Stimulated activated naive B cell treated with anti-CD40 and anti-IgM and Interleukin-4, amounts not matched to agents 10 μg/mL and 1 μg/mL and 100 μg/mL, for 72 hours (primary cell): ENCODE measurements at regions not wholly inside any gene's neighbourhood (a gene's known extent, or its start where the extent isn't known, plus 50 kb on each side); places are given as distances from the start of the nearest gene placed in this dataset.

Experiments
- ATAC-seq, 2 donors: fragments of 150-1000 bp; cut with Tn5 transposase; replicated peaks; 2 replicates each; pipeline ENCODE4 v1.10.0; 2021; ENCODE audit warnings: moderate library complexity in 1 of 2
- DNase-seq: peaks from one replicate; pipeline ENCODE4 v3.0.0; 2021
- H3K27ac Mint-ChIP-seq: one replicate; pipeline ENCODE4 v1.8.0; 2022; ENCODE audit warnings: mild to moderate bottlenecking, mixed read lengths
- H3K27me3 Mint-ChIP-seq, 2 donors: one replicate each; pipeline ENCODE4 v1.8.0; 2022; ENCODE audit warnings: mixed read lengths in 2 of 2
- H3K36me3 Mint-ChIP-seq, 2 donors: one replicate each; pipeline ENCODE4 v1.8.0; 2022; ENCODE audit warnings: mixed read lengths in 2 of 2, mild to moderate bottlenecking in 1 of 2
- H3K4me1 Mint-ChIP-seq, 2 donors: one replicate each; pipeline ENCODE4 v1.8.0; 2022; ENCODE audit warnings: mixed read lengths in 2 of 2, mild to moderate bottlenecking in 1 of 2
- H3K4me3 Mint-ChIP-seq, 2 donors: one replicate each; pipeline ENCODE4 v1.8.0; 2022; ENCODE audit warnings: mild to moderate bottlenecking in 2 of 2, mixed read lengths in 2 of 2, moderate library complexity in 1 of 2
- H3K9me3 Mint-ChIP-seq, 2 donors: one replicate each; pipeline ENCODE4 v1.8.0; 2022; ENCODE audit warnings: mixed read lengths in 2 of 2, mild to moderate bottlenecking in 1 of 2

DNA sequence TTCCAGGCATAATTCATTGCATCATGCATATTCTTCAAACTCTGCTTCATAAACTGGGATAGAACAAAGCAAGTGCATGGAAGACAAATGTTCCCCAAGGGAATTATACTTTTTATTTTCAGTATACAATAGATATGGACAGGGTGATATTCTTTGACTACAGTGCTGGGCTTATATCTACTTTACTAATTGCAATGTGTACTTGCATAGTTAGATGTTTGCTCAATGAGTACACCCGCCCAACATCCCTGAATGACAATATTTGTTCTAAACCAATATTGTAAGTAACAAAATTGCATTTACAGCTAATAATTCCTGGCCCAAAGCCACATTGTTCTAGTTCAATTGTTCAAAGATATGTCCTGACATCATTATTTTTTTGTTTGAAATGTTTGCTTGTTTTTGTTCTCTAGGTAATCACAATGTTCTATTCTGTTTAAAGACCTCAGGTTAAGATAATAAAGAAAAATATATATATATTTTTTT lies 171.4 kb downstream of the PTN start:
- H3K36me3 Mint-ChIP-seq: no peaks in the 10 kb centered on the region
- ATAC-seq (no peak), DNase-seq (no peak)
- no peaks in the 10 kb centered on the region for H3K4me1 Mint-ChIP-seq
- H3K9me3 Mint-ChIP-seq: peaks cover 0 to 4% of the 10 kb centered on the region in 2 donors
- H3K4me3 Mint-ChIP-seq: no peak overlapping the region
- no peaks in the 10 kb centered on the region for H3K27me3 Mint-ChIP-seq
- no peak overlapping the region for H3K27ac Mint-ChIP-seq

DNA sequence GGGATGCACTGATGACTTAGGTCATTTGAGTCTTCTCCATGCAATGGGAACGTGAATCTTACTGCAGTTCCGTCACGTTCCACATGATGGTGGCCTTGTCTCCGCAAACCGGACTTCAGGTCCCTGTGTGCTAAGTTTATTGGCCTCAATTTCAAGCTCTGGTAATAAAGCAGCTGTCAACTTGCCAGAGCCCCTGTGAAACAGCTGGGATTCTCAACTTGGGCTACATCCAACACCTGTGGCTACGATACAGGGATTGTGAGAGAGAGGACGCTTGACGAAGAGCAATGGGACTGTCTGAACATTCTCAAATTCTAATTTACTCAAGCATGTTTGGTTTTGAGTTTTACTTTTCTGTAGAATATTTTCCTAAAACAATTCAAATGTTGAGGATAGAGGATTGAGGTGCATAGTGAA lies 174.2 kb downstream of the PTN start:
- Mint-ChIP-seq H3K27ac (no peak overlapping the region), H3K27me3 (no peaks in the 10 kb centered on the region), H3K4me1 (no peaks in the 10 kb centered on the region), H3K36me3 (no peaks in the 10 kb centered on the region), H3K4me3 (no peak overlapping the region), H3K9me3 (peaks cover 0 to 2% of the 10 kb centered on the region in 2 donors)
- no peak for ATAC-seq
- no peak for DNase-seq

DNA sequence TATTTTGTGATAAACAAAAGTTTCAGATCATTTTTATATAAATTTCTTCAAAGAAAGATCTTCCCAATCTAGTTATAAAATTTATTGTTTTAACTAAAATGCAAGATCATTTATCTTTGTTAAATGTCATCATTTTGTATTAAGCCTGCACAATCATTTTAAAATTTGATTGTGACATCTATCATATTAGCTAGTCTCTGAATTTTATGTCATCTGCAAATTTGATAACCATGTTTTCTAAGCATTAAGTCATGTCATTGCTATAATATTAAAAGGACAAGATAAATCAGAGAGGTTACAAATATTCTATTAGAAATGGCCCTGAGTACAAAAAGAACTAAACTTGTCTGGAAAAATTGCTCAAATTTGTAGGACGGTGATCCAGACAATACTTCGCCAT lies 175.9 kb downstream of the PTN start:
- Mint-ChIP-seq H3K4me1 (no peaks in the 10 kb centered on the region), H3K27ac (no peak overlapping the region), H3K27me3 (no peaks in the 10 kb centered on the region), H3K36me3 (no peaks in the 10 kb centered on the region), H3K4me3 (no peak overlapping the region), H3K9me3 (peaks cover 0 to 2% of the 10 kb centered on the region in 2 donors)
- no peak for DNase-seq
- ATAC-seq: no peak

DNA sequence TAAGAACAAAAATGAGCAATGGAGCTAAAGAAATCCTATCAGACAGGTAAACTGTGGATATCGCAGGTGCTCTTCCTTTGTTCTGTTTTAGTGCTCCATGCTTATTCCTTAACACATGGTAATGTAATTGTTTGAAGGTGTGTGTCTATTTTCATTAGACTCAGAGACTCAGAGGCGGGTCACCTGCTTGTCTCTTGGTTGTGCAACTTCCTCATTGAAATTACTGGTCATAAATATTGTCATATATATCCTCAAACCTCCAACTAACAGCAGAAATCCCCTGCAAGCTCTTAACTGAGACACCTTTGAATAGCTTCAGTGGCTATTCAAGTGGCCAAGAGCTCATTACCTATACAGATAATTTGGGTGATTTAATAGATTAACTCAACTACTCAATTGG lies 177.2 kb downstream of the PTN start:
- ATAC-seq (no peak), DNase-seq (no peak)
- Mint-ChIP-seq H3K9me3 (peaks cover 0 to 4% of the 10 kb centered on the region in 2 donors), H3K27ac (no peak overlapping the region), H3K4me3 (no peak overlapping the region), H3K4me1 (no peaks in the 10 kb centered on the region), H3K27me3 (no peaks in the 10 kb centered on the region), H3K36me3 (no peaks in the 10 kb centered on the region)

DNA sequence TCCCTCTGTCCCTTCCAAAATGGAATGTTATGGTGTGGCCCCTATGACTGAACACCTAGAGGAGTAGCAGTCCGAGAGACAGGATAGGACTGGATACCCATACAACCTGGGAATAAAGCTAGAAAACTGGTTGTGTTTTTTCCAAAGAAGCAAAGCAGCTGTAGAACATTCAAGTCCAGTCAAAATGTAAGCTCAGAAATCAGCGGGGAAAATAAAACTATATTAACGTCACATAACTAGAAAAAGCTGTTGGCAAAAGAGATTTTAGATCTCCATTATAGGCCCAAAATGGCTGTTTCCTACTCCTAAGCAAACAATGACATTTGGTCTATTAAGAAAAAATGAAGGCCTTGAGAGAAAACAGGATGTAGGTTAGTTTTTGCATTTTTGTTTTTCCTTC lies 177.7 kb downstream of the PTN start:
- Mint-ChIP-seq H3K4me1 (no peaks in the 10 kb centered on the region), H3K27ac (no peak overlapping the region), H3K4me3 (no peak overlapping the region), H3K27me3 (no peaks in the 10 kb centered on the region), H3K9me3 (peaks cover 4 to 5% of the 10 kb centered on the region in 2 donors), H3K36me3 (no peaks in the 10 kb centered on the region)
- no peak for DNase-seq
- ATAC-seq: no peak

DNA sequence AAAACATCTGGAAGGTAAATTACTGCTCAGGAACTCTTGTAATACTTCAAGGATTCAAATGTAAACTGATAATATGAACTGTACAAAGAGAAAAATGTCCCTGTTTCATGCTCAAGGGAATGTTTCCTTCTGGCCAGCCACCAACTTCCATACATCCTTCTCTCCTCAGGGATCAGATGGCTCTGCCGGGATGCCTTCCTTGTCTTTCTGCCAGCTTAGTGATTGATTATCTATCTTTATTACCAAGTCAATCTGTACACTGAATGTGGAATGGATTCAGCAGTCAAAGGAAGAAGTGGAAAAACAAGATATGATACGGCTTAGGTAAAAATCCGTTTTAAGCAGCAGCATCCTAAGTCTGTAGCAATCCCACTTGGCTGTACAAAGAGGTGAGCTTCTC lies 178.3 kb downstream of the PTN start:
- H3K36me3 Mint-ChIP-seq: no peaks in the 10 kb centered on the region
- no peak for ATAC-seq
- no peaks in the 10 kb centered on the region for H3K4me1 Mint-ChIP-seq
- no peak for DNase-seq
- H3K27me3 Mint-ChIP-seq: no peaks in the 10 kb centered on the region
- no peak overlapping the region for H3K4me3 Mint-ChIP-seq
- no peak overlapping the region for H3K27ac Mint-ChIP-seq
- H3K9me3 Mint-ChIP-seq: peaks cover 4 to 6% of the 10 kb centered on the region in 2 donors

DNA sequence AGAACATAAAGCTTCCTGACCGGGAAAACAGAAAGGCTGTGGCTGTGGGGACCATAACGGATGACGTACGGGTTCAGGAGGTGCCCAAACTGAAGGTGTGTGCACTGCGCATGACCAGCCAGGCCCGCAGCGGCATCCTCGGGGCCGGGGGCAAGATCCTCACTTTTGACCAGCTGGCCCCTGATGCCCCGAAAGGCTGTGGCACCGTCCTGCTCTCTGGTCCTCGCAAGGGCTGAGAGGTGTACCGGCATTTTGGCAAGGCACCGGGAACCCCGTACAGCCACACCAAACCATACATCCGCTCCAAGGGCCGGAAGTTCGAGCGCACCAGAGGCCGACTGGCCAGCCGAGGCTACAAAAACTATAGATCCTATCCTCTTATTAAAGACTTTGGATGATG lies 179.3 kb downstream of the PTN start:
- DNase-seq: no peak

DNA sequence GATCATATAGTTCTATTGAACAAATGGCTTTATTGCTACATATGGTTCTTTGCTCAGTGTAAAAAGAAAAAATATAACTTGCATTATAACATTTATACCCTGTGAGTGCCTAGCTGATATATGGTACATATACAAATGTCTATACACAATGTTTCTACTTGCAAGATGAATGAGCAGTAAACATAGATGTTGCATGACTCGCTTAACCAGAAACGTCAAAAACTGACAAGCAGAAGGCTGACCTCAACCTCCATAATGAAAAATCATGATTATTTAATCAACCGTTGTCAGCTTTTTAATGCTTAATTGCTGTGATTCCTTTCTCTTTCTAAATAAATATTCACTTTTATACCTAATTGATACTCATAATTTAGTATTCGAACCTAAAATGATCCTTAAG lies 183.3 kb downstream of the PTN start:
- H3K27ac Mint-ChIP-seq: no peak overlapping the region
- H3K4me1 Mint-ChIP-seq: no peaks in the 10 kb centered on the region
- H3K9me3 Mint-ChIP-seq: peaks cover 10 to 11% of the 10 kb centered on the region in 2 donors
- no peaks in the 10 kb centered on the region for H3K36me3 Mint-ChIP-seq
- H3K4me3 Mint-ChIP-seq: no peak overlapping the region
- H3K27me3 Mint-ChIP-seq: no peaks in the 10 kb centered on the region
- ATAC-seq: no peak
- no peak for DNase-seq

More for the DNA sequence above, 179.3 kb downstream of the PTN start:
- peaks cover 4 to 6% of the 10 kb centered on the region in 2 donors for H3K9me3 Mint-ChIP-seq
- H3K27ac Mint-ChIP-seq: no peak overlapping the region
- no peaks in the 10 kb centered on the region for H3K27me3 Mint-ChIP-seq
- H3K4me1 Mint-ChIP-seq: no peaks in the 10 kb centered on the region
- H3K36me3 Mint-ChIP-seq: no peaks in the 10 kb centered on the region
- no peak for ATAC-seq
- H3K4me3 Mint-ChIP-seq: no peak overlapping the region

DNA sequence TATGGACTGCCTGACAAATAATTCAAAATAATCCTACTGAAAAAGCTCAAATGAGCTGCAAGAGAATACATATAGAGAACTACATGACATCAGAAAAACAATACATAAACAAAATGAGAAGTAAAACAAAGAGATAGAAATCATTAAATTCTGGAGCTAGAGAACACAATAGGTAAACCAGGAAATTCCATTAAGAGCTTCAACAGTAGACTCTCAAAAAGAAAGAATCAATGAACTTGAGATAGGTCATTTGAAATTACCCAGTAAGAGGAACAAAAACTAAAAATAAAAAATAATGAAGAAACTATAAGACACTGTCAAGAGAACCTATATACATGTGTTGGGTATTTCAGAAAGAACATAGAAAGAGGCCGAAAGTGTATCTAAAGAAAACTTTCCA lies 186.3 kb downstream of the PTN start:
- Mint-ChIP-seq H3K4me3 (no peak overlapping the region), H3K27me3 (no peaks in the 10 kb centered on the region), H3K36me3 (no peaks in the 10 kb centered on the region), H3K4me1 (no peaks in the 10 kb centered on the region), H3K27ac (no peak overlapping the region), H3K9me3 (peaks cover 8 to 10% of the 10 kb centered on the region in 2 donors)
- DNase-seq (no peak), ATAC-seq (no peak)

DNA sequence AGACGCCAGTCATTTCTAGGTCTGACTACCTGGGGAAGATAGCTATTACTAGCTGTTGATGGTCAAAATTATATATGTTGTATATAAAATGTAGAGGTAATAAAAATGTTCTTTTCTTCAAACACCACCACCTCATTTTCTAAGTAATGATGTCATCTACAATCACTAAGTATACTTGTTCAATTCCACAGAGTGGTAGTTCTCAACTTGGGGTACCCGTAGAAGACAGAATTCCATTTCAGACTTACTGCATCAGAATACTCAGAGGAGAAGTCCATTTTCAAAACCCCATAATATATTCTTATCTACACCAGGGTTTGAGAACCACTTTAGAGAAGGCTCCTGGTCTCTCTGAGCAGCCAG lies 191.9 kb downstream of the PTN start:
- Mint-ChIP-seq H3K27me3 (no peaks in the 10 kb centered on the region), H3K27ac (no peak overlapping the region), H3K9me3 (peaks cover 0 to 3% of the 10 kb centered on the region in 2 donors), H3K36me3 (no peaks in the 10 kb centered on the region), H3K4me3 (no peak overlapping the region), H3K4me1 (no peaks in the 10 kb centered on the region)
- ATAC-seq (no peak), DNase-seq (no peak)

DNA sequence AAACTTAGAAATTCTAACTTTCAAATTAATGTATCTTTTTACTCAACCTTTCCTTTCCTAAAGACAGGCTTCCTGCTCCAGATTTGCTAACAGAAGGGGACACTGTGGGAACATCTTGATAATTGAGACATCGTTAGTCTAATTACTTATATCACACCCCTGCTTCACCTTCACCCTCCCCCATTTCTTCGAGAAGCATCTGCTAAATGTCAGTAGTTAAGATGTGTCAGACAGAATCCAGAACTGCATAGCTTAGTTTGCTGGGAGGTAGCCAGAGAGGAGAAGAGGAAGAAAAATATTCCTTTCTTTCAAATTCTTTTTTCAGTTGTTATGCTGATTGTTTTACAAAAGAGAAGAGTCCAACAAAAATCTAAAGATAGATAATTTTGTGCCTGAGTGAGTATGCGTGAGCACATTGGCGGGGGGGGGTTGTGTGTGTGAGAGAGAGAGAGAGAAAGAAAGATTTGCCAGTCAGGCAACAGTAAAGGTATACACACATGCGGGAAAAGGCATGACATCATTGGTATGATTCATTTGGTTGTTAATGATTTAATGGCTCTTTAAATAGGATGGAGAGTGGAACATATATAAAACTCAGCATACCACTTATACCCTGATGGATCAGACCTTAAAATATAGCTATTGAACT lies 192.4 kb downstream of the PTN start:
- Mint-ChIP-seq H3K36me3 (no peaks in the 10 kb centered on the region), H3K4me1 (no peaks in the 10 kb centered on the region), H3K4me3 (no peak overlapping the region), H3K9me3 (peaks cover 0 to under 1% of the 10 kb centered on the region in 2 donors), H3K27ac (no peak overlapping the region), H3K27me3 (no peaks in the 10 kb centered on the region)
- DNase-seq: no peak
- no peak for ATAC-seq

DNA sequence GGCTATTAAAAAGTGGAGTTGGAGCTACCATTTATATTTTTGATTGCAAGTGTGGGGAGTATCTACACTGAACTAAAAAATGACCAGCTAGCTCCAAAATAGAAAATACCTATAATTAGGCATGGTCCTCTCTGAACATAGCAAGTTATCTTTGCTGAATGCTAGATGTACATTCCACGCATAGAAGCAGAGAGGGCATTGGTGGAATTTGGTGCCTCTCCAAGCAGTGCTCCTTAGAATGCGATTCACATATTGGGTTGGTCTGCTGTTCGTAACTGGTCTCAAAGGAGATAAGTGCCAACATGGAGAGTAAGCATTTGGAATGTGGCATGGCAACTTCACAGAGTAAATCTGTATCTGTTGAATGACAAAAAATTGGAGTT lies 196.2 kb downstream of the PTN start:
- no peak for DNase-seq
- H3K4me1 Mint-ChIP-seq: no peaks in the 10 kb centered on the region
- H3K27me3 Mint-ChIP-seq: no peaks in the 10 kb centered on the region
- no peak overlapping the region for H3K4me3 Mint-ChIP-seq
- no peak for ATAC-seq
- no peaks in the 10 kb centered on the region for H3K36me3 Mint-ChIP-seq
- H3K27ac Mint-ChIP-seq: no peak overlapping the region
- no peaks in the 10 kb centered on the region for H3K9me3 Mint-ChIP-seq

DNA sequence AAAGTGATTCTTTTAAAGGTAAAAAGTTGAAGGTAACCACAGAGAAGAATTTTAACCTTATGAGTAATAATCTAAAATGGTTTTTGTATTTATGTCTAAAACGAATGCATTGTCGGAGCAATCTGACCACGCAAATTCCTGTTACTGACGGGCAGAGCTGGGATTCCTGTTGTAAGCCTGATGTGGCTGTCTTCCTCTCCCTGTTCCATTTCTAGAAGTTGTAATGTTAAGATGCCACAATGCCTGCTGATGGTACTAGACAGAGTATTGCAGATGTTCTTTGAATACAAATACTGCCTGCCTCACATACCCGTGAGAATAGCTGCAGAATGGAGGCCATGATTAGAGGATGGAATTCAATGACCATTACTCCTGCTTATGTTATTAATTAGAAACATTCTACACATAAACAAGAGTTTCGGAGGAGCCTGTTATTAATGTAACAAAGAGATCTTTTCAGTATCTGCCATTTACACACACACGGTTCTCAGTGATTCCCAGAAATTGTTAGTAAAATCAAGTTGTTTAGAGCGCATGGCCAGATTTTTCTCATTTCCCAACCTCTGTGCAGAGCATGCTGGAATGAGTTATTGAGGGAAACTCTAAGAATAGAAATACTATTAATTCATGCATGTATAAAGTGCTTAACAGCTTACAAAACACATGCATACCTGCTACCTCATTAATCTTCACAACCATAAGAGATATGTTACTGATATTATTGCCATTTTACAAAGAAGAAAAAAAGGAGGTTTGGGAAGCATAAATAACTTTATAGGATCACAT lies 196.8 kb downstream of the PTN start:
- no peaks in the 10 kb centered on the region for H3K27me3 Mint-ChIP-seq
- H3K4me3 Mint-ChIP-seq: no peak overlapping the region
- no peaks in the 10 kb centered on the region for H3K4me1 Mint-ChIP-seq
- H3K36me3 Mint-ChIP-seq: no peaks in the 10 kb centered on the region
- ATAC-seq (no peak), DNase-seq (no peak)
- H3K27ac Mint-ChIP-seq: no peak overlapping the region
- H3K9me3 Mint-ChIP-seq: peaks cover 0 to 2% of the 10 kb centered on the region in 2 donors

DNA sequence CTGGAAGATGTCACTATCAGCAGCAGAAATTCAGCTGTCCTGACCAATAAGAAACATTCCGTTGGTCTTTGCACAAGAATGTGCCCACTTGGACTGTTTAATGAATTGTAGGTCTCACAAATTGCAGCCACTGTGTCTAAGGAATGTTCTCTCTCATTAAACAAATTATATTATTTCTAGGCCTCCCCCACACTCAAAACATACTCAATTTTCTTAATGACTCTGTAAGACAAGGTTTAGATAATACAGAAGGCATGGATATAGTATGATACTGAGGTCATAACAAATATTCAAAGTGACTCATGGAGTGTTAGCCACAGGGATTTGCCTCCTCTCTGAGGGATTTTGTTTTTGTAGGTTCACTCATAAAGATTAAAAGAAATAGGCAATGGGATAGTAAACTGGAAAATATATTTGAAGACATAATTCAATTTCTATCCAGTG lies 197.5 kb downstream of the PTN start:
- no peak overlapping the region for H3K4me3 Mint-ChIP-seq

DNA sequence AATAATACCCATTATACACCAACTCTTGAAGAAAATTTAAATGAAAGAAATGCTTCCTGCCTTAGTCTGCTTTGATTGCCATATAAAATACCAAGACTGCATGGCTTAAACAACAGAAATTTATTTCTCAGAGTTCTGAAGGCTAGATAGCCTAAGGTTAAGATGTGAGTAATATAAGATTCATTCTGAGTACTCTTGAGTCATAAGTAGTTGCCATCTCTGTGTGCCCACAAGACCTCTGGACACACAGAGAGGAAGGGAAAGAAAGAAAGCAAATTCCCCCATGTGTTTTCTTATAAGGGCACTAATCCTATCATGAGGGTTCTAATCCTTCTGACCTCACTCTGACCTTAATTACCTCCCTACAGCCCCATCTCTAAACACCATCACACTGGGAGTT lies 201.2 kb downstream of the PTN start:
- peaks cover 2 to 14% of the 10 kb centered on the region in 2 donors for H3K9me3 Mint-ChIP-seq
- H3K36me3 Mint-ChIP-seq: no peaks in the 10 kb centered on the region
- DNase-seq (no peak), ATAC-seq (no peak)
- no peaks in the 10 kb centered on the region for H3K27me3 Mint-ChIP-seq
- no peaks in the 10 kb centered on the region for H3K4me1 Mint-ChIP-seq
- no peak overlapping the region for H3K4me3 Mint-ChIP-seq
- H3K27ac Mint-ChIP-seq: no peak overlapping the region

More for the DNA sequence above, 197.5 kb downstream of the PTN start:
- DNase-seq: no peak
- ATAC-seq: no peak
- H3K27ac Mint-ChIP-seq: no peak overlapping the region
- no peaks in the 10 kb centered on the region for H3K4me1 Mint-ChIP-seq
- peaks cover 0 to 8% of the 10 kb centered on the region in 2 donors for H3K9me3 Mint-ChIP-seq
- no peaks in the 10 kb centered on the region for H3K36me3 Mint-ChIP-seq
- no peaks in the 10 kb centered on the region for H3K27me3 Mint-ChIP-seq
